B cell (primary cell): ENCODE measurements at regions not wholly inside any gene's neighbourhood (a gene's known extent, or its start where the extent isn't known, plus 50 kb on each side); places are given as distances from the start of the nearest gene placed in this dataset.

ENCODE experiments used
- ATAC-seq: fragments of 200-7000 bp; cut with Tn5 transposase; one replicate; pipeline ENCODE4 v1.10.0; 2021; ENCODE audit warnings: low read depth, mild to moderate bottlenecking, moderate number of reproducible peaks, moderate library complexity
- CTCF ChIA-PET: fragments of 350-600 bp; sonication (Branson Sonifier 250); formaldehyde crosslinking; loops from one replicate; lab custom pipeline; 2021; ENCODE audit warnings: antibody characterized with exemption, inconsistent platforms; lab: Charles Lee
- POLR2A ChIA-PET: fragments of 350-600 bp; sonication (Branson Sonifier 250); formaldehyde crosslinking; loops from one replicate; lab custom pipeline; 2021; ENCODE audit warnings: antibody characterized with exemption; lab: Charles Lee
- DNase-seq: peaks from one replicate; pipeline ENCODE4 v3.0.0; 2013
- H2AFZ ChIP-seq: 2 replicates; pipeline ENCODE4 v1.6.1; 2012; ENCODE audit warnings: mild to moderate bottlenecking, low read depth, low read length; ENCODE audit not compliant: insufficient read depth, poor library complexity, severe bottlenecking
- H3K27ac ChIP-seq, 2 donors: 1 replicate in 1 of 2; 2 replicates in 1 of 2; pipeline ENCODE4 v1.5.1; 2012 to 2013; ENCODE audit warnings: low read length in 2 of 2, mild to moderate bottlenecking in 2 of 2, moderate library complexity in 1 of 2
- H3K27me3 ChIP-seq, 4 experiments: fragments of 200-600 bp in 1 of 4; sonication (generic) in 1 of 4; replicated peaks in 1 of 4; 1 replicate in 2 of 4; 2 replicates in 2 of 4; pipeline versions ENCODE4 v1.6.1 to v1.7.0; 2013 to 2016; ENCODE audit warnings: low read length in 3 of 4, mild to moderate bottlenecking in 2 of 4, mixed read lengths in 1 of 4, moderate library complexity in 1 of 4; ENCODE audit not compliant: insufficient read depth in 4 of 4, control insufficient read depth in 3 of 4; ENCODE audit errors: control extremely low read depth in 1 of 4
- H3K36me3 ChIP-seq, 2 experiments: replicated peaks in 1 of 2; 1 replicate in 1 of 2; 2 replicates in 1 of 2; pipeline versions ENCODE4 v1.6.1 to v1.7.1; 2013; ENCODE audit warnings: low read length in 1 of 2; ENCODE audit not compliant: insufficient read depth in 2 of 2, control insufficient read depth in 1 of 2; ENCODE audit errors: control extremely low read depth in 1 of 2, extremely low read depth in 1 of 2
- H3K4me1 ChIP-seq, 2 donors: fragments of 200-600 bp in 1 of 2; sonication (generic) in 1 of 2; 1 replicate in 1 of 2; 2 replicates in 1 of 2; pipeline versions ENCODE4 v1.5.1 to v1.6.1; 2013 to 2017; ENCODE audit warnings: low read length in 2 of 2; ENCODE audit not compliant: control insufficient read depth in 2 of 2, insufficient read depth in 2 of 2
- H3K4me2 ChIP-seq: replicated peaks from 2 replicates; pipeline ENCODE3; 2012; ENCODE audit warnings: mild to moderate bottlenecking, low read depth, low read length; ENCODE audit not compliant: poor library complexity, severe bottlenecking
- H3K4me3 ChIP-seq, 5 experiments: fragments of 200-600 bp in 1 of 5; sonication (generic) in 1 of 5; 1 replicate in 3 of 5; 2 replicates in 2 of 5; pipeline versions ENCODE4 v1.5.1 to v1.7.0; 2011 to 2016; ENCODE audit warnings: low read length in 4 of 5, mild to moderate bottlenecking in 4 of 5, low read depth in 2 of 5, control low read depth in 1 of 5, moderate library complexity in 1 of 5; ENCODE audit not compliant: insufficient read depth in 1 of 5; ENCODE audit errors: control extremely low read depth in 1 of 5, extremely low read depth in 1 of 5
- H3K79me2 ChIP-seq: fragments of 200-600 bp; sonication (generic); one replicate; pipeline ENCODE4 v1.6.0; 2016; ENCODE audit warnings: low read length; ENCODE audit not compliant: control insufficient read depth, insufficient read depth
- H3K9ac ChIP-seq: fragments of 200-600 bp; sonication (generic); 2 replicates; pipeline ENCODE4 v1.6.1; 2017; ENCODE audit warnings: mild to moderate bottlenecking, low read length, moderate library complexity
- H3K9me3 ChIP-seq, 3 donors: one replicate each; pipeline versions ENCODE4 v1.6.1 to v1.7.1; 2013; ENCODE audit warnings: low read length in 2 of 3; ENCODE audit not compliant: control insufficient read depth in 2 of 3, insufficient read depth in 1 of 3; ENCODE audit errors: control extremely low read depth in 1 of 3
- H4K20me1 ChIP-seq: 2 replicates; pipeline ENCODE4 v1.6.0; 2012; ENCODE audit warnings: mild to moderate bottlenecking, low read length; ENCODE audit not compliant: insufficient read depth, control insufficient read depth, poor library complexity, severe bottlenecking
- H3K27ac Mint-ChIP-seq: one replicate; pipeline ENCODE4 v1.8.0; 2021; ENCODE audit warnings: mixed read lengths
- H3K27me3 Mint-ChIP-seq: one replicate; pipeline ENCODE4 v1.8.0; 2021; ENCODE audit warnings: mixed read lengths
- H3K4me1 Mint-ChIP-seq: one replicate; pipeline ENCODE4 v1.8.0; 2021; ENCODE audit warnings: mixed read lengths
- H3K4me3 Mint-ChIP-seq: one replicate; pipeline ENCODE4 v1.8.0; 2021; ENCODE audit warnings: mixed read lengths
- H3K9me3 Mint-ChIP-seq: one replicate; pipeline ENCODE4 v1.8.0; 2022; ENCODE audit warnings: mixed read lengths; ENCODE audit not compliant: insufficient read depth
- CTCF ChIP-seq: fragments of 200-600 bp; IDR thresholded peaks from one replicate; pipeline ENCODE4 v1.8.0; 2022; ENCODE audit warnings: antibody characterized with exemption, mild to moderate bottlenecking
- EZH2 ChIP-seq: IDR thresholded peaks from 2 replicates; pipeline ENCODE4 v1.6.1; 2012; ENCODE audit warnings: borderline replicate concordance, low read depth, mild to moderate bottlenecking, moderate library complexity, low read length; ENCODE audit not compliant: insufficient read depth, poor library complexity, severe bottlenecking
- WGBS: methylation state at CpG from one replicate; pipeline ENCODE4 v1.1.5; 2013; ENCODE audit warnings: missing lambda C conversion rate; ENCODE audit not compliant: insufficient coverage; 5-methylcytosine and 5-hydroxymethylcytosine counted together
- intact Hi-C: fragments of 100-400 bp; cut with micrococcal nuclease; formaldehyde crosslinking; loops from one replicate; pipeline ENCODE4 v1.10.0; 2022

DNA sequence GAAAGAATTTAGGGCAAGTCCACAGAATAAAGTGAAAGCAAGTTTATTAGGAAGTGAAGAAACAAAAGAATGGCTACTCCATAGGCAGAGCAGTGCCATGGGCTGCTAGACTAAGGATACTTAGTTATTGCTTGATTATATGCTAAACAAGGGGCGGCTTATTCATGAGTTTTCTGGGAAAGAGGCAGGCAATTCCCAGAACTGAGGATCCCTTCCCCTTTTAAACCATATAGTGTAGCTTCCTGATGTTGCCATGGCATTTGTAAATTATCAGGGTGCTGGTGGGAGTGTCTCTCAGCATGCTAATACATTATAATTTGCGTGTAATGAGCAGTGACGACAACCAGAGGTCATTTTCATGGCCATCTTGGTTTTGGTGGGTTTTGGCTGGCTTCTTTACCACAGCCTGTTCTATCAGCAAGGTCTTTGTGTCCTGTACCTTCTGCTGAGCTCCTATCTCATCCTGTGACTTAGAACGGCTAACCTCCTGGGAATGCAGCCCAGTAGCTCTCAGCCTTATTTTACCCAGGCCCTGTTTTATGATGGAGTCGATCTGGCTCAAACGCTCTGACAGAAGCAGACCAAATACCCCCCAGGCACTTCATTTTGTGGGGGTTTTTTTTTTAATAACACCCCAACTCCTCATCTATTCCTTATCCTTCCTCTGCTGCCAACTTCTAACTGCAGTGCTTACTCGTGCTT lies 103.0 kb upstream of the RARB start:
- Histone ChIP-seq H4K20me1 (no peaks in the 10 kb centered on the region), H3K79me2 (no peaks in the 10 kb centered on the region), H3K36me3 (no peaks in the 10 kb centered on the region), H3K27ac (no peak overlapping the region), H3K9ac (no peak overlapping the region), H2AFZ (no peak overlapping the region), H3K4me3 (no peak overlapping the region), H3K4me1 (no peaks in the 10 kb centered on the region), H3K4me2 (no peak overlapping the region), H3K9me3 (peaks cover 0 to 9% (median 0%) of the 10 kb centered on the region in 3 donors), H3K27me3 (no peaks in the 10 kb centered on the region)
- H3K9me3 Mint-ChIP-seq = peaks cover 2% of the 10 kb centered on the region
- DNase-seq (no peak), ATAC-seq (no peak)
- no peaks in the 10 kb centered on the region for H3K27me3 Mint-ChIP-seq
- no peaks in the 10 kb centered on the region for H3K4me1 Mint-ChIP-seq
- H3K27ac Mint-ChIP-seq = no peak overlapping the region
- intact Hi-C loops = no loop called here
- WGBS = no CpG with 5 or more reads among the region's 7 CpGs
- H3K4me3 Mint-ChIP-seq = no peak overlapping the region
- ChIA-PET CTCF (no interaction called here), POLR2A (no interaction called here)
- TF ChIP-seq CTCF = no peak
- TF ChIP-seq EZH2 = no peak

DNA sequence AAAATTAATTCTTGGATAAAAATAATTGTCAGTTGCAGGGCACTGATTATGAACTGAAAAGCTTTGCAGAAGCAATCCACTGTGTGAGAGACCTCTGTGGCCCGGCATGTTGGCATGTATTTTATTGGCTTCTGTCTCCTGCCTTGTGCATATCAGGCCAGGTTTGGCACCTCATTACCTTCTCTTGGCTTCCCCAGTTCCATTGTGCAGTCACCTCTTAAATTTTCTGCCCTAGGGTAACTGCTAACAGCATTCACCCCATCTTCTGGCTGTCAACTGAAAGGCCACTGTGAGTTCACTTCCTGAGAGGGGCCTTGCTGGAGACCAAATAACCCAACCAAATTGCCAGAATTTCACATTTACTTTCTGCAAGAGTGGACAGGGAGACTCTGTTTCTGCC lies 92.7 kb upstream of the RARB start:
- DNase-seq = no peak
- H3K9ac ChIP-seq = no peak overlapping the region

More for the DNA sequence above, 92.7 kb upstream of the RARB start:
- 88% methylated on average over 1 of the region's 1 CpG for WGBS
- no peak for TF ChIP-seq EZH2
- no peak for TF ChIP-seq CTCF
- H4K20me1 ChIP-seq = no peaks in the 10 kb centered on the region
- no peaks in the 10 kb centered on the region for H3K27me3 ChIP-seq
- H3K4me1 Mint-ChIP-seq = no peaks in the 10 kb centered on the region
- H3K27ac Mint-ChIP-seq = no peak overlapping the region
- no peak overlapping the region for H3K4me2 ChIP-seq
- no peak overlapping the region for H3K27ac ChIP-seq
- H3K9me3 Mint-ChIP-seq = no peaks in the 10 kb centered on the region
- POLR2A ChIA-PET = no interaction called here
- ATAC-seq = no peak
- no peak overlapping the region for H3K4me3 ChIP-seq
- no peaks in the 10 kb centered on the region for H3K79me2 ChIP-seq
- H3K4me3 Mint-ChIP-seq = no peak overlapping the region
- H3K36me3 ChIP-seq = no peaks in the 10 kb centered on the region
- H3K4me1 ChIP-seq = no peaks in the 10 kb centered on the region
- no peak overlapping the region for H2AFZ ChIP-seq
- no peaks in the 10 kb centered on the region for H3K9me3 ChIP-seq
- no peaks in the 10 kb centered on the region for H3K27me3 Mint-ChIP-seq
- CTCF ChIA-PET = no interaction called here
- intact Hi-C loops = no loop called here
